Progenitor cell of endocrine pancreas (in vitro differentiated cells): ENCODE measurements at regions not wholly inside any gene's neighbourhood (a gene's known extent, or its start where the extent isn't known, plus 50 kb on each side); places are given as distances from the start of the nearest gene placed in this dataset.

ENCODE experiments used
- DNase-seq: peaks from one replicate; pipeline ENCODE4 v3.0.0; 2021; ENCODE audit warnings: low spot score; ENCODE audit not compliant: unreplicated experiment
- H3K27ac Mint-ChIP-seq: 2 replicates; pipeline ENCODE4 v1.8.0; 2021; ENCODE audit warnings: mild to moderate bottlenecking, moderate library complexity, mixed read lengths
- H3K27me3 Mint-ChIP-seq: 2 replicates; pipeline ENCODE4 v1.8.0; 2021; ENCODE audit warnings: mixed read lengths
- H3K36me3 Mint-ChIP-seq: 2 replicates; pipeline ENCODE4 v1.8.0; 2022; ENCODE audit warnings: mixed read lengths; ENCODE audit not compliant: insufficient read depth
- H3K4me1 Mint-ChIP-seq: 2 replicates; pipeline ENCODE4 v1.8.0; 2021; ENCODE audit warnings: low read depth, mixed read lengths
- H3K4me3 Mint-ChIP-seq: 2 replicates; pipeline ENCODE4 v1.8.0; 2021; ENCODE audit warnings: low read depth, mild to moderate bottlenecking, moderate library complexity, mixed read lengths
- H3K9me3 Mint-ChIP-seq: 2 replicates; pipeline ENCODE4 v1.8.0; 2021; ENCODE audit warnings: low read depth, mixed read lengths
- TF ChIP-seq, protein P1 (sequence below): fragments of 200-600 bp; sonication (generic); IDR thresholded peaks from one replicate; pipeline ENCODE4 v1.5.0; 2021; ENCODE audit warnings: antibody characterized with exemption, mild to moderate bottlenecking; ENCODE audit not compliant: unreplicated experiment

DNA sequence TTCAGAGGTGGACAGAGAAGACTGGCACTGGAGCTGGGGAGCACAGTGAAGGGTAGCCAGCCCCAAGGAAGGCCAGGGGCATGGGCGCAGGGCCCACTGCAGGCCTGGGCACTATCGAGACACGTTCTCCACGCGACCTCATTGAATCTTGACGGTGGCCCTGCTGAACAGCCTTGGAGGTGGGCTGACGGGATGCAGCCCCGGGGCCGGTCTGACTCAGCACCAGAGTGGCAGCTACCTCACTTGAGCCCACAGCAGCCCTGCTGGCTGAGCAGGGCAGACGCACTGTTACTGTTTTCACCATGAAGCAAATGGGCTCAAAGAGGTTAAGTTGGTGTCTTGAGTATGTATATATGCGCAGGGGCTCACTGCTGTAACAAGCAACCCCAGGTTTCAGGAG lies 78.8 kb upstream of the FOXF1 start:
- Mint-ChIP-seq H3K4me3 (no peak overlapping the region), H3K9me3 (no peaks in the 10 kb centered on the region), H3K36me3 (no peaks in the 10 kb centered on the region), H3K27me3 (peaks cover 48% of the 10 kb centered on the region), H3K4me1 (no peaks in the 10 kb centered on the region), H3K27ac (no peak overlapping the region)
- TF ChIP-seq, protein P1, sequence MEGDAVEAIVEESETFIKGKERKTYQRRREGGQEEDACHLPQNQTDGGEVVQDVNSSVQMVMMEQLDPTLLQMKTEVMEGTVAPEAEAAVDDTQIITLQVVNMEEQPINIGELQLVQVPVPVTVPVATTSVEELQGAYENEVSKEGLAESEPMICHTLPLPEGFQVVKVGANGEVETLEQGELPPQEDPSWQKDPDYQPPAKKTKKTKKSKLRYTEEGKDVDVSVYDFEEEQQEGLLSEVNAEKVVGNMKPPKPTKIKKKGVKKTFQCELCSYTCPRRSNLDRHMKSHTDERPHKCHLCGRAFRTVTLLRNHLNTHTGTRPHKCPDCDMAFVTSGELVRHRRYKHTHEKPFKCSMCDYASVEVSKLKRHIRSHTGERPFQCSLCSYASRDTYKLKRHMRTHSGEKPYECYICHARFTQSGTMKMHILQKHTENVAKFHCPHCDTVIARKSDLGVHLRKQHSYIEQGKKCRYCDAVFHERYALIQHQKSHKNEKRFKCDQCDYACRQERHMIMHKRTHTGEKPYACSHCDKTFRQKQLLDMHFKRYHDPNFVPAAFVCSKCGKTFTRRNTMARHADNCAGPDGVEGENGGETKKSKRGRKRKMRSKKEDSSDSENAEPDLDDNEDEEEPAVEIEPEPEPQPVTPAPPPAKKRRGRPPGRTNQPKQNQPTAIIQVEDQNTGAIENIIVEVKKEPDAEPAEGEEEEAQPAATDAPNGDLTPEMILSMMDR: no peak
- no peak for DNase-seq

- no peaks in the 10 kb centered on the region for H3K4me1 Mint-ChIP-seq
- H3K27ac Mint-ChIP-seq: no peak overlapping the region
- DNase-seq: no peak
- no peaks in the 10 kb centered on the region for H3K9me3 Mint-ChIP-seq
- H3K36me3 Mint-ChIP-seq: no peaks in the 10 kb centered on the region
- no peak overlapping the region for H3K4me3 Mint-ChIP-seq
- TF ChIP-seq, protein P1: no peak
- H3K27me3 Mint-ChIP-seq: peaks cover 53% of the 10 kb centered on the region
Observed at GRCh38 chr16:86432048-86432447, 78.3 kb upstream of the FOXF1 start.

GRCh38 chr16:86432691-86433090 lies 77.6 kb upstream of the FOXF1 start:
- H3K9me3 Mint-ChIP-seq: no peaks in the 10 kb centered on the region
- TF ChIP-seq, protein P1: no peak
- H3K36me3 Mint-ChIP-seq: no peaks in the 10 kb centered on the region
- H3K4me1 Mint-ChIP-seq: no peaks in the 10 kb centered on the region
- H3K27me3 Mint-ChIP-seq: peaks cover 57% of the 10 kb centered on the region
- no peak overlapping the region for H3K4me3 Mint-ChIP-seq
- H3K27ac Mint-ChIP-seq: no peak overlapping the region
- DNase-seq: no peak

GRCh38 chr16:86436466-86437185 lies 73.7 kb upstream of the FOXF1 start:
- Mint-ChIP-seq H3K9me3 (no peaks in the 10 kb centered on the region), H3K27ac (no peak overlapping the region), H3K4me1 (no peaks in the 10 kb centered on the region), H3K36me3 (no peaks in the 10 kb centered on the region), H3K27me3 (peaks cover 53% of the 10 kb centered on the region), H3K4me3 (no peak overlapping the region)
- no peak for DNase-seq
- TF ChIP-seq, protein P1: no peak

- H3K27ac Mint-ChIP-seq: no peak overlapping the region
- no peak overlapping the region for H3K4me3 Mint-ChIP-seq
- no peaks in the 10 kb centered on the region for H3K4me1 Mint-ChIP-seq
- TF ChIP-seq, protein P1: no peak
- H3K9me3 Mint-ChIP-seq: no peaks in the 10 kb centered on the region
- peaks cover 50% of the 10 kb centered on the region for H3K27me3 Mint-ChIP-seq
- DNase-seq: no peak
- H3K36me3 Mint-ChIP-seq: no peaks in the 10 kb centered on the region
Observed at GRCh38 chr16:86437348-86437747, 73.0 kb upstream of the FOXF1 start.
